HepG2 (cell line): ENCODE measurements at regions not wholly inside any gene's neighbourhood (a gene's known extent, or its start where the extent isn't known, plus 50 kb on each side); places are given as distances from the start of the nearest gene placed in this dataset.

Source experiments
- ATF7 ChIP-seq, 2 experiments: fragments of 450-650 bp in 1 of 2; sonication (generic) in 1 of 2; formaldehyde crosslinking in 1 of 2; IDR thresholded peaks; 2 replicates each; pipeline versions ENCODE4 v1.4.0 to v1.6.1; 2016 to 2020; ENCODE audit warnings: antibody characterized with exemption in 1 of 2, mild to moderate bottlenecking in 1 of 2, missing genetic modification reagents in 1 of 2
- DPF2 ChIP-seq: sonication (generic); formaldehyde crosslinking; IDR thresholded peaks from 2 replicates; pipeline ENCODE4 v1.4.0; 2020; ENCODE audit warnings: mild to moderate bottlenecking, low read depth, missing genetic modification reagents, borderline replicate concordance
- ETV6 ChIP-seq: sonication (generic); formaldehyde crosslinking; conservative IDR thresholded peaks from 2 replicates; pipeline ENCODE4 v1.4.0; 2020; ENCODE audit warnings: missing genetic modification reagents
- HNF4G ChIP-seq, 2 experiments: sonication (generic) in 1 of 2; formaldehyde crosslinking in 1 of 2; IDR thresholded peaks; 2 replicates each; pipeline versions ENCODE4 v1.4.0 to v1.6.1; 2011 to 2020; ENCODE audit warnings: borderline replicate concordance in 2 of 2, low read depth in 2 of 2, mild to moderate bottlenecking in 2 of 2, low read length in 1 of 2, missing genetic modification reagents in 1 of 2, moderate library complexity in 1 of 2
- HOXA3 ChIP-seq: sonication (generic); formaldehyde crosslinking; IDR thresholded peaks from 2 replicates; pipeline ENCODE4 v1.5.0; 2020; ENCODE audit warnings: missing genetic modification reagents
- LCORL ChIP-seq, 2 experiments: fragments of 450-650 bp in 1 of 2; sonication (generic) in 1 of 2; formaldehyde crosslinking in 1 of 2; IDR thresholded peaks; 2 replicates each; pipeline versions ENCODE4 v1.5.0 to v1.6.1; 2017 to 2020; ENCODE audit warnings: antibody characterized with exemption in 1 of 2, missing genetic modification reagents in 1 of 2
- POLR2A ChIP-seq, 2 experiments: IDR thresholded peaks; 2 replicates each; pipeline ENCODE4 v1.6.1; 2011; ENCODE audit warnings: low read depth in 2 of 2, low read length in 2 of 2, mild to moderate bottlenecking in 1 of 2, moderate library complexity in 1 of 2; ENCODE audit not compliant: insufficient read depth in 1 of 2
- RARA ChIP-seq: IDR thresholded peaks from 2 replicates; pipeline ENCODE4 v1.6.1; 2016; ENCODE audit warnings: missing genetic modification reagents, missing compliant biosample characterization
- RXRB ChIP-seq: IDR thresholded peaks from 2 replicates; pipeline ENCODE4 v1.6.1; 2016; ENCODE audit warnings: borderline replicate concordance, missing genetic modification reagents, missing compliant biosample characterization
- SALL1 ChIP-seq: sonication (generic); formaldehyde crosslinking; IDR thresholded peaks from 2 replicates; pipeline ENCODE4 v1.8.0; 2022; ENCODE audit warnings: mild to moderate bottlenecking, missing genetic modification reagents
- TEAD3 ChIP-seq: optimal IDR thresholded peaks from 2 replicates; pipeline ENCODE3; 2016; ENCODE audit warnings: borderline replicate concordance
- ZKSCAN5 ChIP-seq: sonication (generic); formaldehyde crosslinking; IDR thresholded peaks from 2 replicates; pipeline ENCODE4 v1.5.1; 2020; ENCODE audit warnings: mild to moderate bottlenecking, missing genetic modification reagents
- ZNF264 ChIP-seq: sonication (generic); formaldehyde crosslinking; IDR thresholded peaks from 2 replicates; pipeline ENCODE4 v1.4.0; 2020; ENCODE audit warnings: missing genetic modification reagents
- ZNF350 ChIP-seq: sonication (generic); formaldehyde crosslinking; IDR thresholded peaks from 2 replicates; pipeline ENCODE4 v1.4.0; 2020; ENCODE audit warnings: mild to moderate bottlenecking, low read depth, missing genetic modification reagents, borderline replicate concordance
- ZNF549 ChIP-seq: sonication (generic); formaldehyde crosslinking; IDR thresholded peaks from 2 replicates; pipeline ENCODE4 v1.5.0; 2020; ENCODE audit warnings: missing genetic modification reagents
- ZNF766 ChIP-seq: sonication (generic); formaldehyde crosslinking; IDR thresholded peaks from 2 replicates; pipeline ENCODE4 v1.5.0; 2020; ENCODE audit warnings: missing genetic modification reagents, borderline replicate concordance
- ZNF883 ChIP-seq: sonication (generic); formaldehyde crosslinking; IDR thresholded peaks from 2 replicates; pipeline ENCODE4 v1.5.1; 2020; ENCODE audit warnings: mild to moderate bottlenecking, missing genetic modification reagents; ENCODE audit errors: not compliant biosample characterization
- TF ChIP-seq, protein P1 (sequence below): sonication (generic); formaldehyde crosslinking; IDR thresholded peaks from 2 replicates; pipeline ENCODE4 v1.5.0; 2020; ENCODE audit warnings: mild to moderate bottlenecking, low read depth, missing genetic modification reagents, borderline replicate concordance
- TF ChIP-seq, protein P2 (sequence below): sonication (generic); formaldehyde crosslinking; IDR thresholded peaks from 2 replicates; pipeline ENCODE4 v1.8.0; 2022; ENCODE audit warnings: mild to moderate bottlenecking, missing genetic modification reagents
- TF ChIP-seq, protein P3 (sequence below): sonication (generic); formaldehyde crosslinking; IDR thresholded peaks from 2 replicates; pipeline ENCODE4 v1.5.1; 2020; ENCODE audit warnings: mild to moderate bottlenecking, moderate library complexity, missing genetic modification reagents
- TF ChIP-seq, protein P4 (sequence below): IDR thresholded peaks from 2 replicates; pipeline ENCODE4 v1.4.0; 2020; ENCODE audit warnings: mild to moderate bottlenecking, missing genetic modification reagents

DNA sequence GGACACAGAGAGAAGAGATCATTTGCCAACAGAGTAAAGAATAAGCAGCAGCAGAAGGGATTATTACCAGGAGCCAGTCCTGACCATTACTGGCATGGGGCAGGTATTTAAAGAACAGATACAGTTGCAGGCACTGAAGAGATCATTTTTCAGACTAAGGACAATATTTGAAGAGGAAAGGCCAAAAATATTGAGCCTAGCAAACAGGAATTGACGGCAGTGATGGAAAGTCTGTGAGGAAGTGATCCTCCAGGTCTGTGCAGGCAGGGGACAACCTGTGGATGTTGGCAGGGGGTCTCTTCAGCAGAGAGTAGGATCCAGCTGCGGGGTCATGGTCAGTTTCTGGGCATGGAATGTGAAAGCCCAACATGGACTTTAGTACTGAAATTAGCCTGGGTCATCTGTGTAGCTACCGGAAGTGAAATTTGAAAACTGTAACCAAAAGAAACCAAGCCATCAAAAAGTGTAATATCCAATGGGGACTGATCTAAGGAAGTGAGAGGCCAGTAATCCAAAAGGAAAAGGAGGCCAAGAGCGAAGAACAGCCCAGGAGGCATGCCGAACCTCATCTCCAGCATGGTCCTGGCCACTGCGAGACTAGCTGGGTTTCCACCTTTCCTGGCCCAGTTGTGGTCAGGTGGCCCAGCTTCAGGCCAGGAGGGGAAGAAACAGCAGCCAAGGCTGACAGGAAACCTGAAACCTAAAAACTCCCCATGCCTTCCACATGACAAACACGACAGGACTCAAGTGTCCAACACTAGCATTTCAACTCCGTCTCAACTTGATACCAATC lies 115.1 kb upstream of the TNFAIP3 start (continued):
- TF ChIP-seq, protein P1, sequence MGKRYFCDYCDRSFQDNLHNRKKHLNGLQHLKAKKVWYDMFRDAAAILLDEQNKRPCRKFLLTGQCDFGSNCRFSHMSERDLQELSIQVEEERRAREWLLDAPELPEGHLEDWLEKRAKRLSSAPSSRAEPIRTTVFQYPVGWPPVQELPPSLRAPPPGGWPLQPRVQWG = no peak
- TF ChIP-seq SALL1 (peak; percentile 77; the same call in 1 of the 2 replicates), ETV6 (no peak), TEAD3 (CRISPR knock-in tag) (peak; percentile 82), POLR2A (IDR thresholded peaks at IDR 0.05; ENCODE audit: insufficient read depth in 1 of 2, low read depth in 2 of 2, low read length in 2 of 2) (no peak), ZNF549 (CRISPR knock-in tag) (no peak), ZKSCAN5 (CRISPR knock-in tag) (peak; percentile 46; the same call in 1 of the 2 replicates), ZNF766 (CRISPR knock-in tag) (peak; percentile 75; the same call in 1 of the 2 replicates), HOXA3 (CRISPR knock-in tag) (peak; percentile 39; the same call in 1 of the 2 replicates), LCORL (IDR thresholded peaks at IDR 0.05) (no peak), LCORL (CRISPR knock-in tag; IDR thresholded peaks at IDR 0.05) (peak; percentile 83; the same call in 1 of the 2 replicates), ZNF350 (CRISPR knock-in tag) (0 out of 2 replicates have a peak, but pooled peaks have one; percentile 48), RARA (CRISPR knock-in tag) (peak; percentile 69), HNF4G (IDR thresholded peaks at IDR 0.05; ENCODE audit: borderline replicate concordance, low read depth, low read length) (peak; percentile 53; the same call in 1 of the 2 replicates), HNF4G (CRISPR knock-in tag; IDR thresholded peaks at IDR 0.05; ENCODE audit: borderline replicate concordance, low read depth) (0 out of 2 replicates have a peak, but pooled peaks have one; percentile 23), ZNF264 (CRISPR knock-in tag) (0 out of 2 replicates have a peak, but pooled peaks have one; percentile 18), ATF7 (IDR thresholded peaks at IDR 0.05) (no peak), ATF7 (CRISPR knock-in tag; IDR thresholded peaks at IDR 0.05) (no peak), ZNF883 (CRISPR knock-in tag) (no peak), RXRB (CRISPR knock-in tag) (peak; percentile 55; the same call in 1 of the 2 replicates), DPF2 (peak; percentile 52; the same call in 1 of the 2 replicates)
- TF ChIP-seq, protein P2, sequence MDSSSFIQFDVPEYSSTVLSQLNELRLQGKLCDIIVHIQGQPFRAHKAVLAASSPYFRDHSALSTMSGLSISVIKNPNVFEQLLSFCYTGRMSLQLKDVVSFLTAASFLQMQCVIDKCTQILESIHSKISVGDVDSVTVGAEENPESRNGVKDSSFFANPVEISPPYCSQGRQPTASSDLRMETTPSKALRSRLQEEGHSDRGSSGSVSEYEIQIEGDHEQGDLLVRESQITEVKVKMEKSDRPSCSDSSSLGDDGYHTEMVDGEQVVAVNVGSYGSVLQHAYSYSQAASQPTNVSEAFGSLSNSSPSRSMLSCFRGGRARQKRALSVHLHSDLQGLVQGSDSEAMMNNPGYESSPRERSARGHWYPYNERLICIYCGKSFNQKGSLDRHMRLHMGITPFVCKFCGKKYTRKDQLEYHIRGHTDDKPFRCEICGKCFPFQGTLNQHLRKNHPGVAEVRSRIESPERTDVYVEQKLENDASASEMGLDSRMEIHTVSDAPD (CRISPR knock-in tag) = no peak
- TF ChIP-seq, protein P3, sequence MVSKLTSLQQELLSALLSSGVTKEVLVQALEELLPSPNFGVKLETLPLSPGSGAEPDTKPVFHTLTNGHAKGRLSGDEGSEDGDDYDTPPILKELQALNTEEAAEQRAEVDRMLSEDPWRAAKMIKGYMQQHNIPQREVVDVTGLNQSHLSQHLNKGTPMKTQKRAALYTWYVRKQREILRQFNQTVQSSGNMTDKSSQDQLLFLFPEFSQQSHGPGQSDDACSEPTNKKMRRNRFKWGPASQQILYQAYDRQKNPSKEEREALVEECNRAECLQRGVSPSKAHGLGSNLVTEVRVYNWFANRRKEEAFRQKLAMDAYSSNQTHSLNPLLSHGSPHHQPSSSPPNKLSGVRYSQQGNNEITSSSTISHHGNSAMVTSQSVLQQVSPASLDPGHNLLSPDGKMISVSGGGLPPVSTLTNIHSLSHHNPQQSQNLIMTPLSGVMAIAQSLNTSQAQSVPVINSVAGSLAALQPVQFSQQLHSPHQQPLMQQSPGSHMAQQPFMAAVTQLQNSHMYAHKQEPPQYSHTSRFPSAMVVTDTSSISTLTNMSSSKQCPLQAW (CRISPR knock-in tag) = no peak; the same call in 1 of the 2 replicates
- TF ChIP-seq, protein P4, sequence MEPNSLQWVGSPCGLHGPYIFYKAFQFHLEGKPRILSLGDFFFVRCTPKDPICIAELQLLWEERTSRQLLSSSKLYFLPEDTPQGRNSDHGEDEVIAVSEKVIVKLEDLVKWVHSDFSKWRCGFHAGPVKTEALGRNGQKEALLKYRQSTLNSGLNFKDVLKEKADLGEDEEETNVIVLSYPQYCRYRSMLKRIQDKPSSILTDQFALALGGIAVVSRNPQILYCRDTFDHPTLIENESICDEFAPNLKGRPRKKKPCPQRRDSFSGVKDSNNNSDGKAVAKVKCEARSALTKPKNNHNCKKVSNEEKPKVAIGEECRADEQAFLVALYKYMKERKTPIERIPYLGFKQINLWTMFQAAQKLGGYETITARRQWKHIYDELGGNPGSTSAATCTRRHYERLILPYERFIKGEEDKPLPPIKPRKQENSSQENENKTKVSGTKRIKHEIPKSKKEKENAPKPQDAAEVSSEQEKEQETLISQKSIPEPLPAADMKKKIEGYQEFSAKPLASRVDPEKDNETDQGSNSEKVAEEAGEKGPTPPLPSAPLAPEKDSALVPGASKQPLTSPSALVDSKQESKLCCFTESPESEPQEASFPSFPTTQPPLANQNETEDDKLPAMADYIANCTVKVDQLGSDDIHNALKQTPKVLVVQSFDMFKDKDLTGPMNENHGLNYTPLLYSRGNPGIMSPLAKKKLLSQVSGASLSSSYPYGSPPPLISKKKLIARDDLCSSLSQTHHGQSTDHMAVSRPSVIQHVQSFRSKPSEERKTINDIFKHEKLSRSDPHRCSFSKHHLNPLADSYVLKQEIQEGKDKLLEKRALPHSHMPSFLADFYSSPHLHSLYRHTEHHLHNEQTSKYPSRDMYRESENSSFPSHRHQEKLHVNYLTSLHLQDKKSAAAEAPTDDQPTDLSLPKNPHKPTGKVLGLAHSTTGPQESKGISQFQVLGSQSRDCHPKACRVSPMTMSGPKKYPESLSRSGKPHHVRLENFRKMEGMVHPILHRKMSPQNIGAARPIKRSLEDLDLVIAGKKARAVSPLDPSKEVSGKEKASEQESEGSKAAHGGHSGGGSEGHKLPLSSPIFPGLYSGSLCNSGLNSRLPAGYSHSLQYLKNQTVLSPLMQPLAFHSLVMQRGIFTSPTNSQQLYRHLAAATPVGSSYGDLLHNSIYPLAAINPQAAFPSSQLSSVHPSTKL (CRISPR knock-in tag) = peak; percentile 61; the same call in 1 of the 2 replicates
